Suppressor macrophage treated with lipopolysaccharide for 1 hour (primary cell): ENCODE measurements at regions not wholly inside any gene's neighbourhood (a gene's known extent, or its start where the extent isn't known, plus 50 kb on each side); places are given as distances from the start of the nearest gene placed in this dataset.
"Not testable (repeated sequence)": the region's sequence is repeated elsewhere in the genome, so short reads cannot be mapped to it uniquely, and the experiment has no call there.

ENCODE experiments used
- DNase-seq, 3 donors: peaks; one replicate each; pipeline ENCODE4 v3.0.0-alpha.2; 2020 to 2022

DNA sequence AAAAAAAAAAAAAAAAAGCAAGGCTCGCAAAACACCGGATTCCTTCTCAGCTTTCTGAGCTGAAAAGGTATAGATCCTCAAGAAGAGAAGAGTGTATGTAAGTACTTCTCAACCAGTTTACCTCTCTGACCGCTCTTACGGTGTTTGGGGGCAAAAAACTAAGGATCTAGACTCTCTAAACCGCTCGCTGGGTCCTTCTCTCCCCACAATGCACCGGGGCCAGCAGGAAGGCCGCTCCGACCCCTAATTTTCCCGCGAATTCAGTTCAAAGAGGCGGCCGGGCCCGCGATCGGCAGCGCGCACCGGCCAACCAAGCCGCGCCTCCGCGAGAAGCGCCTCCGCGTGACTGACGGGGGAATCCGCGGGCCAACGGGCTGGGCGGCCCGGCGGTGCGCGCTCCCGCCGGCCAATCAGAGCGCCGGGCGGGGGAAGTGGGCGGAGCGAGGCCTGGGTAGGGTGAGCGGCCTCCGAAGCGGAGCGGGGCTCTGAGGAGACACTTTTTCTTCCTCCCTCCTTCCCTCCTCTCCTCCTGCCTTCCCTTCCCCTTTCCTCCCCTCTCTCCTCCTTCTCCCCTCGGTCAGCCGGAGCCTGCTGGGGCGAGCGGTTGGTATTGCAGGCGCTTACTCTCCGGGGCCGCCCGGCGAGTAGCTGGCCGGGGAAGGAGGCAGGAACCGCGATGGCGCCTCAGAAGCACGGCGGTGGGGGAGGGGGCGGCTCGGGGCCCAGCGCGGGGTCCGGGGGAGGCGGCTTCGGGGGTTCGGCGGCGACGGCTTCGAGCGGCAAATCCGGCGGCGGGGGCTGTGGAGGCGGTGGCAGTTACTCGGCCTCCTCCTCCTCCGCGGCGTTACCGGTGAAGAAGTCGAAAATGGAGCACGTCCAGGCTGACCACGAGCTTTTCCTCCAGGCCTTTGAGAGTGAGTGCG lies 93.0 kb downstream of the CRLF3 start:
- peak; percentile 62 to 89 (median 65) for DNase-seq

DNA sequence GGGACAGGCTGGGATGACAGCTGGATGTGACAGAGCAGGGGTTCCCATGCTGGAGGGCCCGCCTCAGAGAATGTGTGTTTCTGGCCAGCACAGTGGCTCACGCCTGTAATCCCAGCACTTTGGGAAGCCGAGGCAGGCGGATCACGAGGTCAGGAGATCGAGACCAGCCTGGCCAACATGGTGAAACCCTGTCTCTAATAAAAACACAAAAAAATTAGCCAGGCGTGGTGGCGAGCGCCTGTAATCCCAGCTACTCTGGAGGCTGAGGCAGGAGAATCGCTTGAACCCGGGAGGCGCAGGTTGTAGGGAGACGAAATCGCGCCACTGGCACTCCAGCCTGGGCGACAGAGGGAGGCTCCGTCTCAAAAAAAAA lies 93.7 kb downstream of the CRLF3 start:
- DNase-seq, result not testable (repeated sequence)

DNA sequence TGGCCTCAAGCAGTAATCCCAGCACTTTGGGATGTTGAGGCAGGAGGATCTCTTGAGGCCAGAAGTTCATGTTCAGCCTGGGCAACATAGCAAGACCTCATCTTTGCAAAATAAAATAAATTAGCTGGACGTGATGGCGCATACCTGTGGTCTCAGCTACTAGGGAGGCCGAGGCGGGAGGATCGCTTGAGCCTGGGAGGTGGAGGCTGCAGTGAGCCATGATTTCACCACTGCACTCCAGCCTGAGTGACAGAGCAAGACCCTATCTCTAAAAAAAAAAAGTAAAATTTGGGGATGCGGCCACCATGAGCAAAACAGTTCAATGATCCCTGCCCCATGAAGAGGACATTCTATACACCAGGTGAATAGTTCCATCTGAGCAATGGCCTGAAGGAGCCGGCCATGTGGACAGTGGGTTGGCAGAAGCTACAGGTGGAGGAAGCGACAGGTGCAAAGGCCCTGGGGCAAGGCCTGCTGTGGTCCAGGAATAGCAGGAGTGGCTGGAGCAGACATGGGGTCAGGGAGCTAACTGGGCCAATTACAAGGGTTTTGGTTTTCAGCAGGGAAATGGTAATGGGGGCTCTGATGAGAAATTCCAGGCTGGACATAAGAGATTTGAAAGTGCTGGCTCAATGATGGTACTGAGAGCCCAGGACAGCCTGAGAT lies 94.2 kb downstream of the CRLF3 start:
- not testable (repeated sequence) for DNase-seq

DNA sequence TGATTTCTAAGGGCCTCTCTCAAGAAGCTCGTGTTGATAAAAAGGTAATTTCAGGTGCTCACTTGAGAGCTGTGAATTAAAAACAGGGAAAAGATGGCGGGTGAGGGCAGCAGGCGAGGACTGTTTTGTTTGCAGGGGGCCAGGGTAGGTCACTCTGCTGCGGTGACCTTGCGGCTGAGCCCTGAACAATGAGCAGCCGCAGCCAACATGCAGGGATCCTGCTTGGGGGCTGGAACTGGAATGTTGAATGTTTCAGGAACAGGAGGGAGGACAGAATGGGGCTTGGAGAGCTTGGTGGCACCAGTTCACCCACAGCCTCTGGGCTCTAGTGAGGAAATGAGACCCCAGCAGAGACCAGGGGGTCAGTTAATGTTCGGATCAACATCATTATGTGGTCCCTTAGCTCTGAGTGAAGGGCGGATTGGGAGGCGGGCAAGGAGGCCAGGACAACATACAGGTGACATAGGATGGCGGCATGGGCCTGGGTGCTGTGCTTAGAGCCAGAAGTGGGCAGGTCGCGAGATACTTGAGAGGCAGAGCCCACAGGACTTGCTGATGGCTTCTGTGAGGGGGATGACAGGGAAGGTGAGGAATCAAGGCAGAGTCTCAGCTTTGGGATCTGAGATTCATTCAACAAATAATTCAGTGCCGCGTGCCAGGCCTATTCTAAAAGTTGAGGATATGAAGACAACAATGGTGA lies 94.9 kb downstream of the CRLF3 start:
- DNase-seq, result not testable (repeated sequence)

DNA sequence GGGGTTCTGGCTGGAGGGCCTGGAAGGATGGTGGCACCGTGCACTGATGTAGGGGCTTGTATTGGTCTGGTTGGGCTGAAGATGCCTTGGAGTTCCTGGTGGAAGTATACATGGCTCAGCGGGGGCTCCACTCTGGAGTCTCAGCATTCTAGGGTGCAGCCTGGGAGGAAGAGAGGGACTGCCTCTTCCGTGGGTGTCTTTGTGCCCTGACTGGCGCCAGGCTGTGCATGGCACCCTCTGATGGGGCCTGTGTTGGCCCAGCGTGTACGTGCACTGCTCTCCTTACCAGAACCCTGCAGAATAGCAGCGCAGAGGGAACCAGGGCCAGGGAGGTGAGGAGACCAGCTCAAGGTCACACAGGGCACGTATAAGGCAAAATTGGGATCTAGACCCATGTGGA lies 97.0 kb downstream of the CRLF3 start:
- DNase-seq, result not testable (repeated sequence)

DNA sequence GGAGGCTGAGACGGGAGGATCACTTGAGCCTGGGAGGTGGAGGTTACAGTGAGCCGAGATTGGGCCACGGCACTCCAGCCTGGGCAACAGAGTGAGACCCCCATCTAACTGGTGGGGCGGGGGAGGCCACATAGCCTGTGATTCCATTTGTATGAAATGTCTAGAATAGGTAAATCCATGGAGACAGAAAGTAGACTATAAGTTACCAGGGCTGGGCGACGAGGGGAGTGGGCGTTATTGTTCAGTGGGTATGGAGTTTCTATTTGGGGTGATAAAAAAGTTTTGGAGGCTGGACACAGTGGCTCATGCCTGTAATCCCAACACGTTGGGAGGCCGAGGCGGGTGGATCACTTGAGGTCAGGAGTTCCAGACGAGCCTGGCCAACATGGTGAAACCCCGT lies 97.8 kb downstream of the CRLF3 start:
- DNase-seq, result not testable (repeated sequence)

DNA sequence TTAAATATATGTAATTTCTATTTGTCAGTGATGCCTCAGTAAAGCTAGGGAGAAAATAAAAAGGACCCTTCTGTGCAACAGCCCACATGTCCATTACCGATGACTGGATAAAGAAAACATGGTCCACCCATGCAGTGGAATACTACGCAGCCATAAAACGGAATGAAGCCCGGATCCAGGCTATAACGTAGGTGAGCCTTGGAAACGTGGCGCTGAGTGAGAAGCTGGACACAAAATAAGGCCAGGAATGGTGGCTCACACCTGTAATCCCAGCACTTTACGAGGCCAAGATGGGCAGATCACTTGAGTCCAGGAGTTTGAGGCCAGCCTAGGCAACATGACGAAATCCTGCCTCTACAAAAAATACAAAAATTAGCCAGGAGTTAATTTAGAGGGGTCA lies 98.2 kb downstream of the CRLF3 start:
- DNase-seq, result not testable (repeated sequence)

DNA sequence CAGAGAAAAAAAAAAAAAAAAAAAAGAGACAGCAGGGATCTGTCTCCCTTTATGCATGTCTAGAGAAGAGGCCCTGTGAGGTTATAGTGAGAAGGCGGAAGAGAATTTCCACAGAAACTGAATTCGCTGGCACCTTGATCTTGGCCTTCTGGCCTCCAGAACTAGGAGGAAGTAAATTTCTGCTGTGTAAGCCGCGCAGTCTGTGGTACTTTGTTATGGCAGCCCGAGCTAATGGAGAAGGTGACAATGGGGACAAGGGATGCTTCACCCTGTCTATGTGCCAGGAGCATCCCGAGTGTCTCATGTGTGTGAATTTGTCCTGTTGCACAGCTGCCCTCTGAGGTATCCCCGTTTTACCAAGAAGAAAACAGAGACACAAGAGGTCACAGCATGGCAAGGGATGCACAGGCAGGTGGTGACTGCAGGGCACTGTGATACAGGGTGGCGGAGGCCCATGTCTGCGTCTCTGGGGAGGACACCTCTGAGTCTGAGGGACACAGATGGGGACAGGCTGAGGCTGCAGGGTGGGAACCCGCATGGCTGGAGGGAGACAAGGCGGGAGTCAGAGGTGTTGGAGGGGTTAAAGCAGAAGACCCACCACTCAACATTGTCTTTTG lies 100.3 kb downstream of the CRLF3 start:
- peak in 1 of 3 donors; percentile 22 for DNase-seq

DNA sequence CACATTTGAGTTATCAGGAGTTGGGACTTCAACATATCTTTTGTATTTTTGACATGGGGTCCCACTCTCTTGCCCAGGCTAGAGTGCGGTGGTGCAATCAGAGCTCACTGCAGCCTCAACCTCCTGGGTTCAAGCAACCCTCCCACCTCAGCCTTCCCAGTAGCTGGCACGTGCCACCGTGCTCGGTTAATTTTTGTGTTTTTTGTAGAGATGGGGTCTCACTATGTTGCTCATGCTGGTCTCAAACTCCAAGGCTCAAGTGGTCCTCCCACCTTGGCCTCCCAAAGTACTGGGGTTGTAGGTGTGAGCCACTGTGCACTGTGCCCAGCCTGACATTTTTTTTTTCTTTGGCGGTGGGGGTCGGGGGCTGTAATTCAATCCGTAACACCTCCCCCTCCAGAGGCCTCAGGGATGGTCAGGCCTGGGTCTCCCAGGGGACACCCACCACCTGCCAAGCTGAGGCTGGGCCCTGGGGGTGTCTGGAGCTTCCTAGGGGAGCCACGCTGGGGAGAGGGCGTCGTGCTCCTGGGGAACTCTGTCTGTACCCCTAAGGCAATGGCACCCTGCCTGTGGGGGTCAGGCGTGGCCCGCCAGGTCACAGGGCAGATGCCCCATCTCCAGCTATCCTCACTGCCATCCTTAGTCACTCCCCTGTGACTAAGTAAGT lies 102.2 kb downstream of the CRLF3 start:
- DNase-seq, result not testable (repeated sequence)

DNA sequence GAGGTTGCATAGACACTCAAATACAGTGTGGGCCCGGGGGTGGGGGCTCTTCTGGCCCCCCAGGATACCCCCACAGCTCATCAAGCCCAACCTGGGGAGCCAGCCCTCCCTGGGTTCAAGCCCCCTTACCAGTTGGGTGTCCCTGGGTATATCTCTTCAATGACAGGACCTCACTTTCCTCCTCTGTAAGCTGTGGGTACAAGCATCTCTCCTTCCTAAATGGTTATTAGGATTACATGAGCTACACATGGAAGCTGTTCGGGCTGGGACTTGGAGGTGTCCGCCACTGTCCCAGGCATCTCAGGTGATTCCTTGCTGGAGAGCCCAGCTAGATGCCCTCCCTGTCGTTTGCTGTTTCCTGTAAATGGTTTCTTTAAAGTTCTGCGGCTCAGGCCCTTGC lies 103.5 kb downstream of the CRLF3 start:
- DNase-seq, result not testable (repeated sequence)

DNA sequence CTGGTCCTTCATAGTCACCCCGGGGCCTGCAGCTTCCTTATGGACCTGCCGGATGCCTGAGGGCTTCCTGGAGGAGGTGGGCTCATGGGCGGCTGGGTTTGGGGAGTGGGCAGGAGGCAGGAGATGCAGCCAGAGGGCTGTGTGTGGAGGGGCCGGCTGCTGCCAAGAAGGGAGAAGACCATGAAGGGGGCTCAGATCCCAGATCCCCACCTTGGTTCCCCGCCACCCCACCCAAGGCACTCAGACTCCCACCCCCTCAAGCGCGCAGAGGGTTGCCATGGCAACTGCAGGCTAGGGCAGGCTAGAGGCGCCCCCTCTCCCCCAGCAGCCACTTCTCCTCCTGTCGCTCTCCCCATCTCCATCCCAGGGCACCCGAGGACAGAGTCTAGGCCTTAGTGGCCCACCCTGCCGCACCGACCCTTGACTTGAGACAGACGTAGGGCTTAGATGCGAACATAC lies 104.5 kb downstream of the CRLF3 start:
- no peak for DNase-seq

DNA sequence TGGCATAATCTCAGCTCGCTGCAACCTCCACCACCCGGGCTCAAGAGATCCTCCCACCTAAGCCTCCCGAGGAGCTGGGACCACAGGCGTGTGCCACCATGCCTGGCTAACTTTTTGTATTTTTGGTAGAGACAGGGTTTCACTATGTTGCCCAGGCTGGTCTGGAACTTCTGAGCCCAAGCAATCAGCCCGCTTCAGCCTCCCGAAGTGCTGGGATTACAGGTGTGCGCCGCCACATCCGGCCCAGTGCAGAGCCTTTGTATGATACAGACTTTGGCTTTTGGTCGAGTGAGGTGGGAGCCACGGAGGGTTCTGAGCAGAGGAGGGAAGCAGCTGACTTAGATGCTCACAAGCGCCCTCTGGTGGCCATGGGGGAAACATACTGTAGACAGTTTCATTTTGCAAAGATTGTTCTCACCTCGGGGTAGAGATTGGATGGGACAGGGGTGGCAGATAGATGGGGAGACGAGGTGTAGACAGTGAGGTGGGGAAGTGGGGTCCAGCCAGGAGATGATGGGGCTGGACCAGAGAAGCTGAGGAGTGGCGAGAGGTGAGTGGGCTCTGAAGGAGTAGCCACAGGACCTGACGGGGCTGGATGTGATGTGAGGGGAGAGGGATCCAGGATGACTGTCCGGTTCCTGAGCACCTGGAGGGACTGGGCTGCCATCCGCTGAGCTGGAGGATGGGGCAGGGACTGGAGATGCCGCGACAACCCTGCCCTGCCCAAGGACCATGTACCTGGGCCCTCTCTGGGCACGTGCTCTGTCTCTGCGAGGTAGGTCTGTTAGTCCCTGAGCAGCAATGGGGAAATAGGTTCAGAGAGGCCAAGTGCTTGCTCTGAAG lies 105.1 kb downstream of the CRLF3 start:
- DNase-seq, result peak; percentile 77 to 93 (median 87)

DNA sequence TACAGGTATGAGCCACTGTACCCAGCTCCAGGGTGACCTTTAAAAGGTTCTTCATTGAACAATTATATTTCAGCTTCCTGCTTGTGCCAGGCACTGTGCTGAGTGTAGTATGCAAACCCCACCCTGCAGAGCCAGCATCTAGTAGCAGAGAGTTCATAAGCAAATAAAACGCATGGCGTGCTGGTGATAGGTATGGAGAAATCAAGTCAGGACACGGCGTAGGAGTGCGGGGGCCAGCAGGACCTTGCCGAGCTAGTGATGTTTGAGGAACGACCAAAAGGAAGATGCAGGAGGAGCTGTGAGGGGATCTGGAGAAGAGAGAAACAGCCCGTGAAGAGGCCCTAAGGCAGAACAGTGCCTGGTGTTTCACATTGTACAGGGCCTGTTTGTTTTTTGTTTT lies 105.8 kb downstream of the CRLF3 start:
- DNase-seq, result not testable (repeated sequence)

DNA sequence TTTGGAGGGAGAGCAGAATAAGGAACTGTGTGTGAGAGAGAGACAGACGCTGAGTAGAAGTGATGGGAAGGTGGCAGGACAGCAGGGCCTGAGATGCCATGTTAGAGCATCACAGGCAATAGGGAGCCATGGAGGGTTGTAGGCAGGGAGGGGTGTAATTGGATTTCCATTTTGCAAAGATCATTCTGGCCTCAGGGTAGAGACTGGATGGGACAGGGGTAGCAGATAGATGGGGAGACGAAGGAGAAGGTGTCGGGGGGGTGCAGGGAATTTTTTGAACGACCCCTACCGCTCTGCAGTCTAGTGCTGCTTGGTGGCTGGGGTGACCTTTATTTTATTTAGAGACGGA lies 106.4 kb downstream of the CRLF3 start:
- not testable (repeated sequence) for DNase-seq

DNA sequence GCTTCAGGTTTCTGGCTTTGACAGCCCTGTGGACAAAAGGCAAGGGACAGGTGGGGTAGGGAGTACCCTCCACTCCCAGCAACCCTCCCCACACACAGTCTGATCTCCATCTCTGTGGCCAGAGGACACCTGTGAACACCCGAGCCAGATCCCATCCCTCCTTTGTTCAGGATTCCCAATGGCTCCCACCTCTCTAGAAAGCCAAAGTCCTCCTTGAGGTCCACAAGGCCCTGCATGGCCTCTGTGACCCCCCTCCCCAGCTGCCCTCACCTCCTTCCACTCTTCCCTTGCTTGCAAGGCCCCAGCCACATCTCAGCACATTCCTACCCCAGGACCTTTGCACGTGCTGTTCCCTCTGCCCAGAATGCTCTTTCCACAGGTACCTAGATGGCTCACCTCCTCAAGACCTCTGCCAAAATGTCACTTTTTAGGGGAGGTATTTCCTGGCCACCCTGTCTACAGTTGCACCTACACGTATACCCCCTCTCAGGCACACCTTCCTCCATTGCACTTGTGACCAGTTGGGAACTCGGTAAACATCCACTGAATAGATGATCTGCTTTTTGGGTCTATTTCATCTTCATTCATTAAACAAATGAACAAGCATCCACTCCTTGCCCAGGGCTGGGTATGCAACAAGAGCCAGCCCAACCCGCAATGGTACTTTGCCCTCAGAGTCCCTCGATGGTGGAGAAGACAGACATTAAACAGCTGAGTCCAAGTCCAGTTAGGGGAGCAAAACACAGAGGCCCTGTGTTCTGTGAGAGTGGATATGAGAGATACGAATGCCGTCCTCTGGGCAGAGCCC lies 107.0 kb downstream of the CRLF3 start:
- no peak for DNase-seq

DNA sequence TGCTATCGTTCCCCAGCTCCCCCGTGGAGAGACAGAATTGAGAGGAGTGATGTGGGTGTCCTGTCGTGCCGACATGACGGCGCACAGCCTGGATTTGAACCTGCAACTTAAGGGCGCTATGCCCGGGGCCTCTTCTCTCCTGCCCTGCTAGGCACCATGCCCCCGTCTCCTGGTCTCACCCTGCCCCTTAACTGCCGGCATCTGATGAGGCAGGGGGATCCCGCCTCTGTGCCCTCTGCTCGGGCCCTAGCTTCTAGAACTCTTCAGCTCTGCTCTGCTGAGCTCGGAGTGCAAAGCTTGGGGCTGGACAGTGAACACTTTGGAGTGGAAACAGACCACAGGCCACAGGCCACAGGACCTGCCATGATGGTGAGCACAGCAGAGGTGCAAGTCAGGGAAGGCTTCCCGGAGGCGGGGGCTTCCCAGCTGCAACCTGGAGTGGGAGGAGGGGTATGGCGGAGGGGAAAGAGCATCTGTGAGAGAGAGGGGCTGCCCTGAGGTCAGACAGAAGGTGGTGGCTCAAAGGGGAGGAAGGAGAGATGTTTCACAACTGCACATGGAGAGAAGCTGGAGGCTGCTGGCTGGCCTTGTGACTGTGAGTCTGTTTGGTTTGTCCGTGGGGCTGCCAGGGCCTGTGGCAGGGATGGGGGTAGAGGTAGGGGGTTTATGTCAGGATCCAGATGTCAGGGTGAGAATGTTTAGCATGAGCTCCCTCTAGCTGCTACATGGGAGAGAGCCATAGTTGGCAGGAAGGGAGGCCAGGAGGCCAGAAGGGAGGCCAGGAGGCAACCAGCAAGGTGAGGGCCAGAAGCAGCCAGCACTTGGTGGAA lies 107.8 kb downstream of the CRLF3 start:
- peak; percentile 70 to 77 (median 70) for DNase-seq

DNA sequence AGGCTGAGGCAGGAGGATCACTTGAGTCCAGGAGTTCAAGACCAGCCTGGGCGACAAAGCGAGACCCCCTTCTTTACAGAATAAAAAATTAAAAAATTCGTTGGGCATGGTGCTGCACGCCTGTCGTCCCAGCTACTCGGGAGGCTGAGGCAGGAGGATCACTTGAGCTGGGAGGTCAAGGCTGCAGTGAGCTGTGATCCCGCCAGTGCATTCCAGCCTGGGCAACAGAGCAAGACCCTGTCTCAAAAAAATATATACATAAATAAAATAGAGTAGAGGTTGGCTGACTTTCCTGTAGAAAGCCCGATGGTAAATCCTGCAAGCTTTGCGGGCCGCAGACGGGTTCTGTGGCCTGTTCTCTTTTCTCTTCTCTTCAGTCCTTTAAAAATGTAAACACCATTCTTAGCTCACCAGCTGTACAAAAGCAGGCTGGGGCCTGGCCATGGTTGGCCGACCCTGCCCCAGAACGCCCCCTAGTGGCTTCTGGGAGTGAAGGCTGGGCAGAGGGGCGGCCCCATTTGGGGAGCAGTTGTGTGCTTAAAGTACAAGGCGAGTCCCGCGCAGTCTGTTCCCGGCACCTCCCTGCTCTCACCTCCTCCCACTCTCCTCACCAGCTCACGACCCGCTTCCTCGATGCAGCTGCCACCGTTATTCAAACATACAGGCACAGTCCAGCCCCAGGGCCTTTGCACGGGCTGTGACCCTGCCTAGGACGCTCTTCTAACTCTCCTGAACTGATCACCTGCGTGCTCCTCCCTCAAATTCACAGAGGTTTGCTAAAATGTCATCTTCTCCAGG lies 109.5 kb downstream of the CRLF3 start:
- DNase-seq, result peak; percentile 56 to 70 (median 56)

DNA sequence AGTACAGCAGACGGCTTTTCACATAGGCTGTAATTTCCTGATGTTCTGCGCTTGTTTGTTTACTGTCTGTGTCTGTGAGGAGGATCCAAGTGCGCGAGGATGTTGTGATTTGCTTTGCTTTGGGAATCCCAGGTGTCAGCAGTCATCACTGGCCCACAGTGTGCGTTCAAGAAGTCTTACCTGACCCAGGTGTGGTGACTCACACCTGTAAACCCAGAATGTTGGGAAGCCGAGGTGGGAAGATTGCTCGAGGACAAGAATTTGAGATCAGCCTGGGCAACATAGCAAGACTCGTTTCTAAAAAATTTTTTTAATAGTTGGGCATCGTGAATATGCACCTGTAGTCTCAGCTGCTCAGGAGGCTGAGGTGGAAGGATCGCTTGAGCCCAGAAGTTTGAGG lies 110.7 kb downstream of the CRLF3 start:
- DNase-seq, result not testable (repeated sequence)

DNA sequence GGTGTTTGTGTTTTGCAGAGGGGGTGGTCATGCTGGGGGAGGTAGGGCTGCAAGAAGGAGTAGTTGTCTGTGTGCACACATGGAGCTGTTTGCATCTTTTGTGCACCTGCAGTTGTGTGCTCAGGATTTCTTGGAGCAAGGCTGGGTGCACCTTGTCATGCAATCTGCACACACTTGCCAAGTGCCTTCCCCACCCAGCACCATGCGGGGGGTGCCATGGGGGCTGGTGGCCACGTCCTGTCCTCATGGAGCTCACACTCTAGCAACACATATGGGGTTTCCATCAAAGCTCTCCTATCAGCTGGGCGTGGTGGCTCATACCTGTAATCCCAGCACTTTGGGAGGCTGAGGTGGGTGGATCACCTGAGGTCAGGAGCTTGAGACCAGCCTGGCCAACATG lies 111.6 kb downstream of the CRLF3 start:
- not testable (repeated sequence) for DNase-seq
